H9 (cell line): ENCODE measurements at regions not wholly inside any gene's neighbourhood (a gene's known extent, or its start where the extent isn't known, plus 50 kb on each side); places are given as distances from the start of the nearest gene placed in this dataset.

Experiments
- DNase-seq: peaks from one replicate; pipeline ENCODE4 v3.0.0-alpha.2; 2017
- H2AFZ ChIP-seq: one replicate; pipeline ENCODE4 v1.6.1; 2013; ENCODE audit warnings: mild to moderate bottlenecking, low read length, control low read depth, moderate library complexity
- H2AK5ac ChIP-seq: 2 replicates; pipeline ENCODE4 v1.6.1; 2013; ENCODE audit warnings: low read length, control low read depth, mixed read lengths; ENCODE audit not compliant: insufficient read length
- H2BK120ac ChIP-seq: one replicate; pipeline ENCODE4 v1.6.1; 2013; ENCODE audit warnings: low read depth, mild to moderate bottlenecking, low read length, control low read depth, inconsistent platforms; ENCODE audit not compliant: poor library complexity, severe bottlenecking
- H2BK12ac ChIP-seq: 2 replicates; pipeline ENCODE4 v1.6.1; 2013; ENCODE audit warnings: low read length, control low read depth, mixed read lengths, low read depth; ENCODE audit not compliant: insufficient read length
- H2BK15ac ChIP-seq: 2 replicates; pipeline ENCODE4 v1.6.1; 2013; ENCODE audit warnings: low read depth, low read length, control low read depth
- H2BK20ac ChIP-seq: one replicate; pipeline ENCODE4 v1.6.1; 2013; ENCODE audit warnings: low read depth, mild to moderate bottlenecking, low read length, control low read depth, inconsistent platforms; ENCODE audit not compliant: poor library complexity, severe bottlenecking
- H2BK5ac ChIP-seq: 2 replicates; pipeline ENCODE4 v1.6.1; 2013; ENCODE audit warnings: low read length, control low read depth, mixed read lengths; ENCODE audit not compliant: insufficient read length
- H3K14ac ChIP-seq: 2 replicates; pipeline ENCODE4 v1.6.1; 2013; ENCODE audit warnings: low read length, control low read depth; ENCODE audit not compliant: insufficient read depth
- H3K18ac ChIP-seq: 2 replicates; pipeline ENCODE4 v1.6.1; 2013; ENCODE audit warnings: low read depth, mild to moderate bottlenecking, mixed read lengths, low read length, control low read depth; ENCODE audit not compliant: insufficient read length
- H3K23ac ChIP-seq: 2 replicates; pipeline ENCODE4 v1.6.1; 2013; ENCODE audit warnings: low read length, control low read depth, mixed read lengths, low read depth; ENCODE audit not compliant: insufficient read length
- H3K23me2 ChIP-seq: 2 replicates; pipeline ENCODE4 v1.6.1; 2013; ENCODE audit warnings: low read depth, mild to moderate bottlenecking, mixed read lengths, low read length, control low read depth; ENCODE audit not compliant: insufficient read length, poor library complexity, severe bottlenecking
- H3K27ac ChIP-seq: 2 replicates; pipeline ENCODE4 v1.5.1; 2013; ENCODE audit warnings: low read length, control low read depth, mixed read lengths, low read depth; ENCODE audit not compliant: insufficient read length
- H3K27me3 ChIP-seq: 2 replicates; pipeline ENCODE4 v1.6.1; 2013; ENCODE audit warnings: low read length, control low read depth, inconsistent platforms; ENCODE audit not compliant: insufficient read depth
- H3K4ac ChIP-seq: 2 replicates; pipeline ENCODE4 v1.6.1; 2013; ENCODE audit warnings: low read depth, mild to moderate bottlenecking, control low read depth, inconsistent platforms, low read length, moderate library complexity
- H3K4me1 ChIP-seq: 2 replicates; pipeline ENCODE4 v1.6.1; 2013; ENCODE audit warnings: low read length, control low read depth, inconsistent platforms; ENCODE audit not compliant: insufficient read depth
- H3K4me2 ChIP-seq: 2 replicates; pipeline ENCODE4 v1.6.1; 2013; ENCODE audit warnings: low read length, control low read depth, mixed read lengths; ENCODE audit not compliant: insufficient read length, insufficient read depth
- H3K56ac ChIP-seq: 2 replicates; pipeline ENCODE4 v1.6.1; 2013; ENCODE audit warnings: low read depth, mild to moderate bottlenecking, mixed read lengths, low read length, control low read depth; ENCODE audit not compliant: insufficient read length
- H3K79me1 ChIP-seq: 2 replicates; pipeline ENCODE4 v1.6.1; 2013; ENCODE audit warnings: low read depth, mild to moderate bottlenecking, moderate library complexity, low read length, control low read depth, inconsistent platforms; ENCODE audit not compliant: insufficient read depth, poor library complexity, severe bottlenecking
- H3K79me2 ChIP-seq: 2 replicates; pipeline ENCODE4 v1.6.1; 2013; ENCODE audit warnings: low read length, control low read depth, inconsistent platforms; ENCODE audit not compliant: insufficient read depth
- H3K9ac ChIP-seq: 2 replicates; pipeline ENCODE4 v1.6.1; 2013; ENCODE audit warnings: low read length, control low read depth, mixed read lengths; ENCODE audit not compliant: insufficient read length; ENCODE audit errors: extremely low read depth
- H3K9me3 ChIP-seq: one replicate; pipeline ENCODE4 v1.6.1; 2013; ENCODE audit warnings: low read depth, low read length, inconsistent platforms; ENCODE audit not compliant: control insufficient read depth
- H3T11ph ChIP-seq: one replicate; pipeline ENCODE4 v1.6.1; 2013; ENCODE audit warnings: mild to moderate bottlenecking, low read length, control low read depth, inconsistent platforms
- H4K20me1 ChIP-seq: one replicate; pipeline ENCODE4 v1.6.1; 2013; ENCODE audit not compliant: control insufficient read depth, insufficient read length, insufficient read depth
- H4K5ac ChIP-seq: 2 replicates; pipeline ENCODE4 v1.6.1; 2013; ENCODE audit warnings: low read depth, mild to moderate bottlenecking, mixed read lengths, low read length, control low read depth; ENCODE audit not compliant: insufficient read length
- H4K8ac ChIP-seq: replicated peaks from 2 replicates; pipeline ENCODE4 v1.6.1; 2013; ENCODE audit warnings: low read length, control low read depth, mixed read lengths, low read depth; ENCODE audit not compliant: insufficient read length
- H4K91ac ChIP-seq: 2 replicates; pipeline ENCODE4 v1.6.1; 2013; ENCODE audit warnings: low read depth, mild to moderate bottlenecking, moderate library complexity, mixed read lengths, low read length, control low read depth; ENCODE audit not compliant: insufficient read length
- H3K27ac Mint-ChIP-seq, 3 experiments: 2 replicates in 2 of 3; 3 replicates in 1 of 3; pipeline ENCODE4 v1.8.0; 2020 to 2021; ENCODE audit warnings: mixed read lengths in 3 of 3, mild to moderate bottlenecking in 1 of 3, moderate library complexity in 1 of 3
- H3K27me3 Mint-ChIP-seq: 2 replicates; pipeline ENCODE4 v1.8.0; 2021; ENCODE audit warnings: low read depth, mild to moderate bottlenecking, moderate library complexity, mixed read lengths
- H3K36me3 Mint-ChIP-seq, 3 experiments: 2 replicates in 2 of 3; 3 replicates in 1 of 3; pipeline ENCODE4 v1.8.0; 2020 to 2021; ENCODE audit warnings: low read depth in 3 of 3, mixed read lengths in 3 of 3; ENCODE audit not compliant: insufficient read depth in 1 of 3
- H3K4me1 Mint-ChIP-seq, 2 experiments: 2 replicates each; pipeline ENCODE4 v1.8.0; 2020; ENCODE audit warnings: mixed read lengths in 2 of 2
- H3K4me3 Mint-ChIP-seq, 2 experiments: 2 replicates in 1 of 2; 3 replicates in 1 of 2; pipeline ENCODE4 v1.8.0; 2020 to 2021; ENCODE audit warnings: mild to moderate bottlenecking in 2 of 2, mixed read lengths in 2 of 2, moderate library complexity in 1 of 2
- H3K9me3 Mint-ChIP-seq, 2 experiments: 2 replicates in 1 of 2; 3 replicates in 1 of 2; pipeline ENCODE4 v1.8.0; 2020; ENCODE audit warnings: mild to moderate bottlenecking in 2 of 2, mixed read lengths in 2 of 2, moderate library complexity in 1 of 2
- CTCF ChIP-seq: fragments of 200-600 bp; sonication (generic); conservative IDR thresholded peaks from 3 replicates; pipeline ENCODE4 v1.8.0; 2021; ENCODE audit warnings: antibody characterized with exemption, mild to moderate bottlenecking
- WGBS: extraction: QIAGEN DNeasy Blood & Tissue Kit; methylation state at CpG from one replicate; pipeline ENCODE4 v1.1.7; 2013; ENCODE audit warnings: missing lambda C conversion rate, low lambda C conversion rate, mixed read lengths; ENCODE audit not compliant: insufficient read length; ENCODE audit errors: extremely low coverage; 5-methylcytosine and 5-hydroxymethylcytosine counted together

DNA sequence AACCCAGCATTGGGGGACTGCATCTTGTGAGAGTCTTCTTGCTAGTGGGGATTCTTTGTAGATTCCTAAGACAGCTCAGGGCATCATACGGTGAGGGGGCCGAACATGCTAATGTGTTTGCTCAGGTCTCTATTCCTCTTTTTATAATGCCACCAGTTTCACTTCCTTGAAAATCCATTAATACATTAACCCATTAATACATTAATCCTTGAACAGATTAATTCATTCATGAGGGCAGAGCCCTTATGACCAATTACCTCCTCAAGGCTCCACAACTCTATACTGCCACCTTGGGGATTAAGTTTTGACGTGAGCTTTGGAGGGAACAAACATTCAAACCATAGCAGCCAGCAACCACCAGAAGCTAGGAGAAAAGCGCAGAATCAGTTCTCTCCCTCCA is 67.2 kb upstream of the POT1 start:
- Histone ChIP-seq H3K27ac (no peak overlapping the region), H3K18ac (no peak overlapping the region), H2AK5ac (no peak overlapping the region), H2BK120ac (no peak overlapping the region), H3K27me3 (no peaks in the 10 kb centered on the region), H3K4ac (no peak overlapping the region), H2AFZ (no peak overlapping the region), H3K4me2 (no peak overlapping the region), H4K20me1 (no peaks in the 10 kb centered on the region), H3K9ac (no peak overlapping the region), H4K91ac (no peak overlapping the region), H3K23me2 (no peaks in the 10 kb centered on the region), H2BK12ac (no peak overlapping the region), H2BK5ac (no peak overlapping the region), H4K8ac (no peak overlapping the region), H2BK15ac (no peak overlapping the region), H3K4me1 (no peaks in the 10 kb centered on the region), H3K14ac (no peak overlapping the region), H3K79me1 (no peaks in the 10 kb centered on the region), H3K56ac (no peak overlapping the region), H3K79me2 (no peaks in the 10 kb centered on the region), H4K5ac (no peak overlapping the region), H3K9me3 (peaks cover 9% of the 10 kb centered on the region), H3K23ac (no peak overlapping the region), H3T11ph (no peak overlapping the region), H2BK20ac (no peak overlapping the region)
- H3K27me3 Mint-ChIP-seq, result no peaks in the 10 kb centered on the region
- WGBS, result no CpG with 5 or more reads among the region's 4 CpGs
- no peaks in the 10 kb centered on the region for H3K4me1 Mint-ChIP-seq
- H3K36me3 Mint-ChIP-seq, result peaks cover 0 to 2% (median 0%) of the 10 kb centered on the region in 3 experiments; a peak in 2 of 7 replicates
- H3K9me3 Mint-ChIP-seq, result peaks cover 4 to 5% of the 10 kb centered on the region in 2 experiments; a peak in 2 of 5 replicates
- H3K27ac Mint-ChIP-seq, result no peak overlapping the region
- peak; percentile 36 for DNase-seq
- TF ChIP-seq CTCF, result peak; percentile 57
- no peak overlapping the region for H3K4me3 Mint-ChIP-seq
